ENCODE measurements at regions not wholly inside any gene's neighbourhood (a gene's known extent, or its start where the extent isn't known, plus 50 kb on each side); places are given as distances from the start of the nearest gene placed in this dataset.

- DNase-seq (ENCODE audit: low read depth) = no peak
Measured at GRCh38 chr15:31871887-31872281, 158.4 kb upstream of the CHRNA7 start.

- no peak for DNase-seq (ENCODE audit: low read depth)
Measured at GRCh38 chr15:31887246-31887645, 143.1 kb upstream of the CHRNA7 start.

- DNase-seq (ENCODE audit: low read depth) = no peak
Measured at GRCh38 chr15:31892513-31892912, 137.8 kb upstream of the CHRNA7 start.

- no peak for DNase-seq (ENCODE audit: low read depth)
Measured at GRCh38 chr15:31893780-31894179, 136.5 kb upstream of the CHRNA7 start.

GRCh38 chr15:31897746-31898145, 132.6 kb upstream of the CHRNA7 start:
- no peak for DNase-seq (ENCODE audit: low read depth)

GRCh38 chr15:31901501-31901900, 128.8 kb upstream of the CHRNA7 start:
- DNase-seq (ENCODE audit: low read depth) = no peak

GRCh38 chr15:31905054-31905453, 125.3 kb upstream of the CHRNA7 start:
- DNase-seq (ENCODE audit: low read depth) = no peak

- DNase-seq (ENCODE audit: low read depth) = no peak
Measured at GRCh38 chr15:31925541-31925940, 104.8 kb upstream of the CHRNA7 start.

GRCh38 chr15:31930967-31931366, 99.3 kb upstream of the CHRNA7 start:
- DNase-seq (ENCODE audit: low read depth) = no peak

- no peak for DNase-seq (ENCODE audit: low read depth)
Measured at GRCh38 chr15:31932576-31932975, 97.7 kb upstream of the CHRNA7 start.

GRCh38 chr15:31934821-31935220, 95.5 kb upstream of the CHRNA7 start:
- no peak for DNase-seq (ENCODE audit: low read depth)

- no peak for DNase-seq (ENCODE audit: low read depth)
Measured at GRCh38 chr15:31953478-31953877, 76.8 kb upstream of the CHRNA7 start.

- DNase-seq (ENCODE audit: low read depth) = no peak
Measured at GRCh38 chr15:31954374-31955172, 75.7 kb upstream of the CHRNA7 start.

- no peak for DNase-seq (ENCODE audit: low read depth)
Measured at GRCh38 chr15:31955734-31956133, 74.6 kb upstream of the CHRNA7 start.

- no peak for DNase-seq (ENCODE audit: low read depth)
Measured at GRCh38 chr15:31957581-31957980, 72.7 kb upstream of the CHRNA7 start.

GRCh38 chr15:31964586-31965307, 65.6 kb upstream of the CHRNA7 start:
- no peak for DNase-seq (ENCODE audit: low read depth)

GRCh38 chr15:31970007-31970406, 60.3 kb upstream of the CHRNA7 start:
- no peak for DNase-seq (ENCODE audit: low read depth)

GRCh38 chr15:31973197-31973596, 57.1 kb upstream of the CHRNA7 start:
- no peak for DNase-seq (ENCODE audit: low read depth)

- no peak for DNase-seq (ENCODE audit: low read depth)
Measured at GRCh38 chr15:31974154-31974794, 56.0 kb upstream of the CHRNA7 start.

- DNase-seq (ENCODE audit: low read depth) = peak; percentile 4
Measured at GRCh38 chr15:31974855-31975829, 55.2 kb upstream of the CHRNA7 start.

GRCh38 chr15:31975830-31976229, 54.5 kb upstream of the CHRNA7 start:
- no peak for DNase-seq (ENCODE audit: low read depth)

GRCh38 chr15:31977138-31977537, 53.2 kb upstream of the CHRNA7 start:
- no peak for DNase-seq (ENCODE audit: low read depth)

Measured in stimulated activated CD8-positive, alpha-beta memory T cell treated with anti-CD3 and anti-CD28 coated beads, Interleukin-12 subunit alpha, Interleukin-12 subunit beta, amount 100 ng/mL, for 1 hour (primary cell).